Left cardiac atrium (tissue), 4 donors: ENCODE measurements at regions not wholly inside any gene's neighbourhood (a gene's known extent, or its start where the extent isn't known, plus 50 kb on each side); places are given as distances from the start of the nearest gene placed in this dataset.

Experiments
- ATAC-seq, 2 donors: fragments of 200-7000 bp; cut with Tn5 transposase; one replicate each; pipeline ENCODE4 v1.9.1; 2020; ENCODE audit warnings: mild to moderate bottlenecking in 2 of 2, moderate library complexity in 2 of 2
- DNase-seq: peaks from one replicate; pipeline ENCODE4 v3.0.0-alpha.2; 2020
- intact Hi-C, 2 donors: fragments of 100-400 bp; cut with DNase I; formaldehyde crosslinking; loops; one replicate each; pipeline versions ENCODE4 v1.14.1 to v1.15.1; 2022 to 2023
- donor health status: DM: no; HTN: yes; CAD: no.
- donor health status: DM: no; HTN: yes; CAD: no; lungs with severe emphysema.
- donor health status: DM: yes; HTN: yes; CAD: no.
- donor health status: Dilated cardiomyopathy.

- DNase-seq (no peak), ATAC-seq (no peak)
- intact Hi-C loops = no loop called here
These were observed 147.0 kb upstream of the ARID2 start for GRCh38 chr12:45582536-45582935.

GRCh38 chr12:45582986-45583659, 146.4 kb upstream of the ARID2 start:
- intact Hi-C loops = no loop called here
- DNase-seq = peak; percentile 24
- peak in 1 of 2 donors; percentile 54 for ATAC-seq

GRCh38 chr12:45584336-45584735, 145.2 kb upstream of the ARID2 start:
- intact Hi-C loops = no loop called here
- no peak for DNase-seq
- no peak for ATAC-seq

- no peak for DNase-seq
- no peak for ATAC-seq
- intact Hi-C loops = no loop called here
These were observed 143.8 kb upstream of the ARID2 start for GRCh38 chr12:45585522-45586230.

- intact Hi-C loops = no loop called here
- DNase-seq (no peak), ATAC-seq (no peak)
These were observed 143.0 kb upstream of the ARID2 start for GRCh38 chr12:45586486-45586885.

- intact Hi-C loops = no loop called here
- DNase-seq = no peak
- no peak for ATAC-seq
These were observed 142.5 kb upstream of the ARID2 start for GRCh38 chr12:45587012-45587411.

GRCh38 chr12:45587877-45588533, 141.5 kb upstream of the ARID2 start:
- intact Hi-C loops = no loop called here
- DNase-seq (no peak), ATAC-seq (peak; percentile 44 to 72)

- DNase-seq = no peak
- intact Hi-C loops = no loop called here
- no peak for ATAC-seq
These were observed 138.9 kb upstream of the ARID2 start for GRCh38 chr12:45590646-45591045.

GRCh38 chr12:45591635-45592034, 137.9 kb upstream of the ARID2 start:
- no peak for ATAC-seq
- intact Hi-C loops = no loop called here
- no peak for DNase-seq

GRCh38 chr12:45596366-45596765, 133.1 kb upstream of the ARID2 start:
- intact Hi-C loops = no loop called here
- DNase-seq = no peak
- no peak for ATAC-seq

- ATAC-seq = no peak
- intact Hi-C loops = no loop called here
- no peak for DNase-seq
These were observed 131.2 kb upstream of the ARID2 start for GRCh38 chr12:45598336-45598735.

GRCh38 chr12:45598761-45599160, 130.7 kb upstream of the ARID2 start:
- intact Hi-C loops = no loop called here
- DNase-seq (no peak), ATAC-seq (no peak)

- DNase-seq = no peak
- no peak for ATAC-seq
These were observed 130.3 kb upstream of the ARID2 start for GRCh38 chr12:45599196-45599595.

GRCh38 chr12:45601390-45601789, 128.1 kb upstream of the ARID2 start:
- ATAC-seq = no peak
- intact Hi-C loops = no loop called here
- DNase-seq = no peak

More at GRCh38 chr12:45599196-45599595, 130.3 kb upstream of the ARID2 start:
- intact Hi-C loops = no loop called here

GRCh38 chr12:45601888-45602287, 127.6 kb upstream of the ARID2 start:
- ATAC-seq (no peak), DNase-seq (no peak)
- intact Hi-C loops = no loop called here

GRCh38 chr12:45605624-45606023, 123.9 kb upstream of the ARID2 start:
- ATAC-seq (no peak), DNase-seq (no peak)
- intact Hi-C loops = no loop called here

- DNase-seq (no peak), ATAC-seq (no peak)
- intact Hi-C loops = no loop called here
These were observed 118.4 kb upstream of the ARID2 start for GRCh38 chr12:45611061-45611460.

GRCh38 chr12:45611495-45611894, 118.0 kb upstream of the ARID2 start:
- ATAC-seq (no peak), DNase-seq (no peak)
- intact Hi-C loops = no loop called here

- no peak for DNase-seq
- ATAC-seq = no peak
- intact Hi-C loops = no loop called here
These were observed 117.3 kb upstream of the ARID2 start for GRCh38 chr12:45612044-45612794.

GRCh38 chr12:45613296-45613695, 116.2 kb upstream of the ARID2 start:
- intact Hi-C loops = no loop called here
- no peak for ATAC-seq

More at GRCh38 chr12:45613296-45613695, 116.2 kb upstream of the ARID2 start:
- no peak for DNase-seq
